ENCODE measurements at regions not wholly inside any gene's neighbourhood (a gene's known extent, or its start where the extent isn't known, plus 50 kb on each side); places are given as distances from the start of the nearest gene placed in this dataset.
A peak's percentile ranks its signal among the peaks of the same experiment; 100 is the strongest.
"Not testable (repeated sequence)": the region's sequence is repeated elsewhere in the genome, so short reads cannot be mapped to it uniquely, and the experiment has no call there.

- no peak for DNase-seq (ENCODE audit: low spot score)
Observed at GRCh38 chr14:101282418-101282817, 278.9 kb upstream of the DIO3 start.

GRCh38 chr14:101284711-101285110 is 276.6 kb upstream of the DIO3 start:
- DNase-seq (ENCODE audit: low spot score) = no peak

DNA sequence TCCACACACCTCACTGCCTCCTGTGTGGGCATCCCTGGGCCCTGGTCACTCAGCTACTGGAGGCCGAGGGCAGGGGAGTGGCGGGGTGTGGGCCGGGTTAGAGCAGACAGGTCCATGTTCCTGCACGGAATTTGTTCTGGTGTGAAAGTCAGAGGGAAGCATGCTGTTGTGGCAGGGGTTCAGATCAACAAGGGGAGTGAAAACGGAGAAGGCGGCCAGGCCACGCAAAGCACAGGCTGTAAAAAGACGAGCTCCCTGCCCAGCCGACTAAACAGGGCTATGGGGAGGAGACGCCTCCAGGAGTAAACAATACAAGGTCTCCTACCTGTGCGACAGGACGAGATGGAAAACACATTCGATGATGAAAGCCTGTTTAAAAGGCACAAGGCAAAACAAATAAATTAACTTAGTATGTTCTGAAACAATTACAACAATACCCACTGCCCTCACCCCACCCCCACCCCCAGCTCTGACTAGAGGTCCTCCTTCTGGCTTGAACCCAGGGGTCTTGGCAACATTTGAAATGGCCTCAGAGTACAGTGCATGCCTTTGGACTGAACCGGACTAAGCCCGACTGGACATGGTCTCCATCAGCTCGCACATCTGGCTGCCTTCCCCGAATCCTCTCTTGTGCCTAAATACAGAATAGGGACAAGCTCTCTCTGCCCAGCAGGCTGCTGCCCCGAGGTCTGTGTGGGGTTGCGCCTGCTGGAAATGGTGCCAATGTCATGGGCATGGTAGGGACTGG is 274.9 kb upstream of the DIO3 start:
- DNase-seq (ENCODE audit: low spot score) = no peak

DNA sequence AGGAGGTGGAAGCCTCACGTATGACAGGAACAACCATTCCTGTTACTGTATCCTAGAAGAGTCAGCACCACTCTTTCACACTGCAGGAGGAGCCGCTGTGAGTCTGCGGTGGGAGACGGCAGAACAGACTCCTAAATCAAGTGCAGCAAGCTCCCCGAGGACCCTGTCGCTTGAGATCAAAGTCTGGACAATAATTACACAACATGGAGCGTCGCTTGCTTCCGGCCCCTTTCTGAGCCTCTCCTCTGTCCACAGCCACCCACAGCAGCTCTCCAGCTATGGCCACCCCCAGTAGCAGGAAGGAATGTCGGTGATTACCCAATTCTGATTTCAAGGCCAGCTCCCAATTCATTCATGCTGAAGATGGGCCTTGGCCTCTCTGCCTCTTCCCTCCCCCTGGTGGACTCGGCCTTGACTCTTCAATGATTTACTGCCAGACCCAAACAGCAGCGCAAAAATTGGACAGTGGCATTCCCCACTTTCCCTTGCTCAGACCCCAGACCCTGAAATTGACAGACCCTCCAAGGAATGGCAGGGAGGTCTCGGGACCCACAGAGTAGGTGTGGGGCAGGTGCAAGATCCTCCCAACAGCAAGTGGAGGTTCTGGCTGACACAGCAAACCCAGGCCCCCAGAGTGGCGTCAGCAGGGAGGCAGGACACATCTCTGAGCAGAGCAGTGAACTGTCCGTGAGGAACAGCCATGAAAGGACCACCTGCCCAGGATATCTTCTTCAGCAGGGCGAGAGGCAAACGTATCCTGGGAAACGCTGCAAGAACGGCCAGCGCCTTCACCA is 272.7 kb upstream of the DIO3 start:
- DNase-seq (ENCODE audit: low spot score) = no peak

- DNase-seq (ENCODE audit: low spot score) = no peak
Observed at GRCh38 chr14:101289230-101289690, 272.0 kb upstream of the DIO3 start.

GRCh38 chr14:101289911-101290310 is 271.4 kb upstream of the DIO3 start:
- DNase-seq (ENCODE audit: low spot score) = no peak

DNA sequence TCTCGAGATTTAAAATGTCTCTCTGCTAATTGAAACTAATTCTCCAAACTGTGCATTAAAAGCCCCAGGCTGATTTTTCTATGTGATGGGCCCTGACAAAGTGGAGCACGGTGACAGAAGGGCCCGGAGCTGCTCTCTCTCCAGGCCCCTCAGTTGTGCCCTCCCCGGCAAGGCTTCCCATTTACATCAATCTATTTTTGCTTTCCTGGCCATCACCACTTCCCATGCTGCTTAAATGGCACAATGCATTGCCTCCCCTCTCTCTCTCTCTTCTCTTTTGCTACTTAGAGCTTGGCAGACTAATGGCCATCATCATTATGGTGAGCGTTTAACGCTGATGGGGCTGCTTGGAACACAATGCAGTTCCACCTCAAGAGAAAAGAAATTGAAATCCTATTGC is 270.7 kb upstream of the DIO3 start:
- no peak for DNase-seq (ENCODE audit: low spot score)

GRCh38 chr14:101291390-101291789 is 269.9 kb upstream of the DIO3 start:
- DNase-seq (ENCODE audit: low spot score) = no peak

GRCh38 chr14:101292448-101292847 is 268.8 kb upstream of the DIO3 start:
- DNase-seq (ENCODE audit: low spot score) = no peak

- DNase-seq (ENCODE audit: low spot score) = no peak
Observed at GRCh38 chr14:101293605-101294004, 267.7 kb upstream of the DIO3 start.

GRCh38 chr14:101294136-101294535 is 267.2 kb upstream of the DIO3 start:
- no peak for DNase-seq (ENCODE audit: low spot score)

DNA sequence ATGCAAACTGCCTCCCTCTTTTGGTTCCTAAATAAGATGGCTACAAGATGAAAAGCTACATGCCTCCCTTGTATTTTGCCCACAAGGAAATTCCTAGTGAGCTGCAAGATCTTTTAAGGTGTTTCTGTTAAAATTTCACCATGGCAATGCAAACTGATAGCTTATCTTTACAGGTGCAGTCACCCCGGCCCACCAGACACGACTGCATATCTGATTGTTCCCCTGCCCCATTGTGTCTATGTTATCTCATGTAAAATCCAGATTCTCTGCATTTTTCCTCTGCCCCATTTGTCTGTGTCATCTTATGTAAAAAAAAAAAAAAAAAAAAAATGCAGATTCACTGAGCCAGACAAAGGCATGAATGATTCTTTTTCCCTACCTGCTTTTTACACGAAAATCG is 261.5 kb upstream of the DIO3 start:
- not testable (repeated sequence) for DNase-seq (ENCODE audit: low spot score)

GRCh38 chr14:101301011-101301410 is 260.3 kb upstream of the DIO3 start:
- DNase-seq (ENCODE audit: low spot score) = no peak

DNA sequence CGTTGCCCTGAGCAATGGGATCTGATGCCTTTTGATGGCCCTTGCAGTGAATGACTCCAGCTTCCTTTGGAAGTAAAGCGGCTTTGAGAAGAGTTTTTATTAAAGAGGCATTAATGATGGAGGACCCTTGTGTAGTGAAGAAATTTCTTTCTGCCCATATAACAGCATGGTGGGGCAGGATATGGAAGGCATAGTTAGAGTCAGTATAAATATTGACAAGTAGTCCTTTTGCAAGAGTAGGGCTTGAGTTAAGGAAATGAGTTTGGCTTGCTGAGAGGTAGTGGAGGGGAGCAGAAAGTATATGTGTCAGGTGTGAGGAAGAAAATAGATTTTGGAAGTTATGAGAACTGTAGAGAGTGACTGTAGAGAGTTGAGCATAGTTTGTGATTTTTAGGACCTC is 254.1 kb upstream of the DIO3 start:
- not testable (repeated sequence) for DNase-seq (ENCODE audit: low spot score)

DNA sequence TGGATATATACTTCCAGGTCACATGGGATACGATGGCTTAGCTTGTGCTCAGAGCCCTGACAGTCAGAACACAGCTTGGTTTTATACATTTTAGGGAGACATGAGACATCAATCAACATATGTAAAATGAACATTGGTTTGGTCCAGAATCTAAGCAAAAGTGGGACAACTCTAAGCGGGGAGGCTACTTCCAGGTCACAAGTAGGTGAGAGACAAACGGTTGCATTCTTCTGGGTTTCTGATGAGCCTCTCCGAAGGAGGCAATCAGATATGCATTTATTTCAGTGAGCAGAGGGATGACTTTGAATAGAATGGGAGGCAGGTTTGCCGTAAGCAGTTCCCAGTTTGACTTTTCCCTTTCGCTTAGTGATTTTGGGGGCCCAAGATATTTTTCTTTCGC is 250.1 kb upstream of the DIO3 start:
- DNase-seq (ENCODE audit: low spot score) = not testable (repeated sequence)

DNA sequence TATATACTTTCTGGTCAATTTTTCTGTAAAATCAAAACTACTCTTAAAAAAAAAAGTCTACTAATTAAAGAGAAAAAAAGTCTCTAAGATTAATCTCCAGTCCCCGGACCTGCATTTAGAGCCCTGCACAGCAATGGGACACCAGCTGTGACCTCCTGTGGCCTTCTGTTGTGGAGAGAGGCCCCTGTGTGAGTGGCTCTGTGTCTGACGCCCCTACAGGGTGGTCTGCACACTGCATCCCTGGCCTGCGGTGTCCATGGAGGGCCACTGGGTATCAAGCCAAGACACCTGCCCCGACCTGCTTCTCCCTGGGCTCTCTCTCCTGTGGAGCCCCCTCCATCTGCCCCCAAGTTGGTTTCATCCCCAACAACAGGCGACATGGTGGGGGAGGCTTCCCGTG is 248.0 kb upstream of the DIO3 start:
- DNase-seq (ENCODE audit: low spot score) = no peak

- DNase-seq (ENCODE audit: low spot score) = peak; percentile 43
Observed at GRCh38 chr14:101315802-101316296, 245.4 kb upstream of the DIO3 start.

- DNase-seq (ENCODE audit: low spot score) = no peak
Observed at GRCh38 chr14:101318271-101318670, 243.0 kb upstream of the DIO3 start.

- DNase-seq (ENCODE audit: low spot score) = no peak
Observed at GRCh38 chr14:101320396-101320795, 240.9 kb upstream of the DIO3 start.

GRCh38 chr14:101322223-101322622 is 239.1 kb upstream of the DIO3 start:
- no peak for DNase-seq (ENCODE audit: low spot score)

- DNase-seq (ENCODE audit: low spot score) = no peak
Observed at GRCh38 chr14:101323111-101323510, 238.2 kb upstream of the DIO3 start.

DNA sequence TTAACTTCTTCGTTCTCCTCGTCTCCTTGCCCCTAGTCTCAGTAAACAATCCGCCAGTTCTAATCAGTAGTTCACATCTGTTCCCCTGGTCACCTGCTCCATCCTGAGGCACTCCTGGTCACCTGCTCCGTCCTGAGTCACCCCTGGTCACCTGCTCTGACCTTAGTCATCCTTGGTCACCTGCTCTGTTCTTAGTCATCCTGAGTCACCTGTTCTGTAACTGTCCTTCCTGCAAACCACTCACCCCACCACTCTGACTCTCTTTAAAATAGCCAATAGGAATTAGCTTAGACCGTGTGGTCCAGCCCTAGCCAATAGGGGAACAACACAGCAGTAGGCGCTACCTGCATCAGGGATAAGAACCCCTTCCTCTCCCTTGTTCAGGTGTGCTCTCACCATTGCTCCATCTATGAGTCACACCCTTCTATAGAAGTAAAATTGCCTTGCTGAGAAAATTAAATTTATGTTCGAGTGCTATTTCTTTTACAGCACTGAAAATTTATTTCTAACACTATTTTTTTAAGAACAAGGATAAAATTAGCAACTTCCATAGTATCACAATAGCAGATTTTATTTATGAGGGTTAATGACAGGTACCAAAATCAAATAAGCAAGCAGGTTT is 237.6 kb upstream of the DIO3 start:
- not testable (repeated sequence) for DNase-seq (ENCODE audit: low spot score)

GRCh38 chr14:101325319-101325718 is 236.0 kb upstream of the DIO3 start:
- no peak for DNase-seq (ENCODE audit: low spot score)

All from LoVo (cell line).